HL-60/S4 (cell line): ENCODE measurements at regions not wholly inside any gene's neighbourhood (a gene's known extent, or its start where the extent isn't known, plus 50 kb on each side); places are given as distances from the start of the nearest gene placed in this dataset.

Experiments
- in situ Hi-C: fragments of 300-500 bp; cut with MboI; formaldehyde crosslinking; loops from 2 replicates; pipeline ENCODE4 v1.14.3; 2022; ENCODE audit warnings: low sequenced_read_pairs

DNA sequence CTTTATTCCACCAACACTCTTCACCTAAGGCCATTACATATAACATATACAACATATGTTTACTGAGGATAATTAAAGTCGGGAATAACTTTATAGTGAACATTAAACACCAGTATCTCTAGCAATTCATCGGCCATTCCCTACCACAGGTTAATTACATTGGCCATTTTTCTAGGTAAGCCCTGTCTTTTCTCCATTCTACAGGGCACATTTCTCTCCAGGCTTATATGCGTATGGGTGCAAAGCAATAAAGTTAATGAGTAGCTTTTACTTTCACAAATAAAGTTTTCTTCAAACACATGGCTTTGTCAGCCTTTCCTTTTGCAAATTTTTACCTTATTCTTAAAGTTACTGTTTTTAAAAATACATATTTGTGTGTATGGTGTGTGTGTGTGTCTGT lies 111.9 kb upstream of the IQCM start:
- in situ Hi-C loops = no loop called here

DNA sequence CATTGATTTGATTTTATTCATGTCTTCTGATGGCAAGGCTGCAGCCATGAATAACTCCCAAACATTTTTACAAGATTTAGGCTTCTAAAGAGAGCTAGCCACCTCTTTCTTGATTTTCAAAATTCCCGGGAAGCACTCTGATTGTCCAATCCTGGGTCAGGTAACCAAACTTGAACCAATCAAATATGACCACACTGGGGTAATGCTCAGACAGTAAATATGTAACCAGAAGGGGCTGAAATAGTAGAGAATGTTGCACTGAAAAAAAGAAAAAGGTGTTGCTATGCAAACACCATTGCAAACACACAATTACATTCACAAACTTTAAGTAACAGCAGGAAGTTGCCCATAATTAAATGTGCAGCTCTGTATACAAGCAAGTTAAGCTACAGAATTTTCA lies 112.9 kb upstream of the IQCM start:
- in situ Hi-C loops = no loop called here

- in situ Hi-C loops = no loop called here
Observed at GRCh38 chr4:149931431-149931830, 115.8 kb upstream of the IQCM start.

GRCh38 chr4:149932188-149932587 lies 116.5 kb upstream of the IQCM start:
- in situ Hi-C loops = no loop called here

- in situ Hi-C loops = no loop called here
Observed at GRCh38 chr4:149933120-149933519, 117.5 kb upstream of the IQCM start.

DNA sequence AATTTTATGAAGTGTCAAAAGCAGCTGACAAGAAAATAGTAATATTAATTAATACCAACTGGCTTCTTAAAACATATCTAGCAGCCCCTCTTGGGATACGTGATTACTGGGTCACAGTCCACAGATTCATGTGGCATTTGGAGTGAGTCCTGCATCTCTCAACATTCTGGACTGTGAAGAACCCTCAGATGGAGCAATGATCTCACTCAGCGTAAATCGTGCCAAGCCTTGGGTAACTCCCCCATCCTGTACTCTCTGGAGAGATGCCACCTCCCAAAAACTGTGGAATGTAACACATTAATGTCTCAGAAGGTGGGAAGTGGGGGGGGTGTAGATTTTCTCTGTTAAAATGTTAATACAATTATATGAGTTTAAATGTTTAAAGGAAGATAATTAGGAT lies 118.2 kb upstream of the IQCM start:
- in situ Hi-C loops = no loop called here

DNA sequence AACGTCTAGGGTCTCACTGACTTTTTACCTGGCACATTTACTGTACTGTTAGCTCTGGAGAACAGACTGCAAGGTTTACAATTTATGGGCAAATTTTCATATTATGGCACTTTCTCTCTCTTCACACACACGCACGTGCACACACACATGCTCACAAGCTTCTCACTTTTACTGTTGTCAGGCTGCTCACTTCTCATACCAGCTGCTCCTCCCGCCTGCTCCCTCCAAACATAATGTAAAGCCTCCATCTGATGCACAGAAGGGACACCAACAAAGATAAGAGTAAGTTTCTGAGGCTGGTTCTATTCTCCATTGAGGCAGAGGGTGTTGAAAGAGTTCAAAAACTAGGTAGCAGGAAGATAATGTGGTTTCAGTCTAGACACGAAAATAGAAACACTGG lies 128.9 kb upstream of the DCLK2 start:
- in situ Hi-C loops = no loop called here

- in situ Hi-C loops = no loop called here
Observed at GRCh38 chr4:149951152-149951900, 126.9 kb upstream of the DCLK2 start.

GRCh38 chr4:149952101-149952500 lies 126.1 kb upstream of the DCLK2 start:
- in situ Hi-C loops = no loop called here

- in situ Hi-C loops = no loop called here
Observed at GRCh38 chr4:149952716-149953115, 125.5 kb upstream of the DCLK2 start.

GRCh38 chr4:149955780-149956390 lies 122.4 kb upstream of the DCLK2 start:
- in situ Hi-C loops = no loop called here

DNA sequence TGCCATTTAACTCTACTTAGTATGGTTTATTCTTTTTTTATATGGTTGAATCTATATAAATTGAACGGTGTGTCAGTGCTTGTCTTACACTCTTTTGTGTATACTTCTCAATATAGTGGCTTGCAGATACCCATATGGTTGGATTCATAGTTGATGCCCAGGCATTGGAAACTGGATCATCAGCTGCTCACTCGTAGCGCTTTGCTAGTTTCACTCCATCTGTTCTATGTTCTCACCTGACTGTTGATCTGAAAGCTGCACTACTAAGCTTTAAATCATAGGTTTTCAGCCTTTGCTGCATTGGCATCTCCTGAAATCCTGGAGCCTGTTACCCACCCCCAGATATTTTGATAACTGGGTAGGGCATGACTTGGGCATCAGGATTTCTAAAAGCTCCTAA lies 121.6 kb upstream of the DCLK2 start:
- in situ Hi-C loops = no loop called here

DNA sequence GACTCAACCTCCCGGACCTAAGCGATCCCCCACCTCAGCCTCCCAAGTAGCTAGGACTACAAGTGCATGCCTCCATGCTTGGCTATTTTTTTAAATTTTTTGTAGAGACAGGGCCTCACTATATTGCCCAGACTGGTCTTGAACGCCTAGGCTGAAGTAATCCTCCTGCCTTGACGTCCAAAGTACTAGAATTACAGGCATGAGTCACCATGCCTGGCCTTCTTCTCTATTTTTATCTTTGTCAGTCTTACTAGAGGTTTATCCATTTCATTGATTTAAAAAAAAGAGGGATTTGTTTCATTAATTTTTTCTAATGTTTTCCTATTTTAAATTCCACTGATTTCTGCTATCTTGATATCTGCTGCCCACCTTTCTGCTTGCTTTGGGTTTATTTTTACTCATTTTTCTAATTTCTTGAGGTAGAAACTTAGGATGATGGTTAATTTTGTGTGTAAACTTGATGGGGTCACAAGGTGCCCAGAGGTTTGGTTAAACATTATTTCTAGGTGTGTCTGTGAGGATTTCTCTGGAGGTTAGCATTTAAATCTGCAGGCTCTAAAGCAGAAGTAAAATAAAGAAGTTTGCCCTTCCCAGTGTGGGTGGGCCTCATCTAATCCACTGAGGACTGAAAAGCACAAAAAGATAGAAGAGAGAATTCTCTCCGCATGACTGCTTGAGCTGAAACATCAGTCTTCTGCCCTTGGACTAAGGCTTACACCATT lies 116.2 kb upstream of the DCLK2 start:
- in situ Hi-C loops = no loop called here

- in situ Hi-C loops = no loop called here
Observed at GRCh38 chr4:149964001-149964796, 114.0 kb upstream of the DCLK2 start.

DNA sequence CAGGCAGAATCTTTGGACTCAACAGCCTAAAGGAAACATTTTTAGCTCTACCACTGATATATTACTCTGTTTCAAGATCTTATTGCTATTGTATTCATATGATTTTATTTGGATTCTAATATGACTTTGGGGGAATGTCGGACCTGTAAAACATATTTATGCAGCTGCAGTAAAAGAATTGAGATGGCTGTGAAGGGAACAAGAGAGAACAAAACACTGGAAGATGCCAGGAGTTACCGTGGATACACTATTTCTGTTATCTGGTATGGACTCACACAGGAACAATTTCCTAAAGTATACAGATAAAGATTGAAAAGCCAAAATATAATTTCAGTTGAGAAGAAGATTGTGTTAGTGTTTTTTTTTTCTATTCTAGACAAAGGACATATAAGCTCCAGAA lies 113.0 kb upstream of the DCLK2 start:
- in situ Hi-C loops = no loop called here

DNA sequence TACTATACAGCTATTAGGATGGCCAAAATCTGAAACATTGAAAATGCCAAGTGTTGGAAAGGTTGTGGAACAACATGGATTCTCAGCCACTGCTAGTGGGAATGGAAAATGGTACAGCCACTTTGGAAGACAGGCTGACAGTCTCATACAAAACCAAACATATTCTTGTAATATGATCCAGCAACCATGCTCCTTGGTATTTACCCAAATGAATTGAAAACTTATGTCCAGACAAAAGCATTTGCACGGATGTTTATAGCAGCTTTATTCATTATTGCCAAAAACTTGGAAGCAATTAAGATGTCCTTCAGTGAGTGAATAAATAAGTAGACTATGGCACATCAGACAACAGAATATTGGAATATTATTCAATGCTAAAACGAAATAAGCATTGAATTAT lies 105.8 kb upstream of the DCLK2 start:
- in situ Hi-C loops = no loop called here

DNA sequence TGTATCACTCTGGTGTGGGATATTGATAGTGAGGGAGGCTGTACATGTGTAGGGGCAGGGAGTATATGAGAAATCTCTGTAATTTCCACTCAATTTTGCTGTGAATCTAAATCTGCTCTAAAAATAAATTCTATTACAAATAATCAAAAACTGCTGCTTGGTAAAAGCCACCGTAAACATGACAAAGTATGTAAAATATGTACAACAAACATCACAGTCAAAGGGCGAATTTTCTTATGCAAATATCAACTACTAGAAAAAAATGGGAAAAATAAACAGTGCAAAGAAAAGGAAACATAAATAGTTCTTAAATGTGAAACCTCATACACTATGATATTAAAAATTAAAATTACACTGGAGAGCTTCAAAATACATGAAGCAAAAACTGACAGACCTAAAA lies 105.1 kb upstream of the DCLK2 start:
- in situ Hi-C loops = no loop called here

DNA sequence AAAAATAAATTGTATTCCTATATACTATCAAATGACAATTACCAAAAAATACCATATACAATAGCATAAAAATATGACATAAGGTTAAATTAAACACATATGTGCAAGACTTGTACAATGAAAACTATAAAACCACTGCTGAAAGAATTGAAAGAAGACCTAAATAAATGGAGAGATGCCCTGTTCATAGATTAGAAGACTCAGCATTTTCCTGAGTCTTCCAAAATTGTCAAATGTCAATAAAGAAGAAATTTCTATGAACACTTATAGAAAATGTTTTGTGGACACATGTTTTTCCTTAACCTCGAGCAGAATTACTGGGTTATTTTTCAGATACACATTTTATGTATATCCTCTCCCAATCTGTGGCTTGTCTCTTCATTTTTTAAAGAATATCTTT lies 103.1 kb upstream of the DCLK2 start:
- in situ Hi-C loops = loop anchor here (25.0 kb wide), 1 partner anchor 912 kb away; no protein-coding TSS in a partner anchor

DNA sequence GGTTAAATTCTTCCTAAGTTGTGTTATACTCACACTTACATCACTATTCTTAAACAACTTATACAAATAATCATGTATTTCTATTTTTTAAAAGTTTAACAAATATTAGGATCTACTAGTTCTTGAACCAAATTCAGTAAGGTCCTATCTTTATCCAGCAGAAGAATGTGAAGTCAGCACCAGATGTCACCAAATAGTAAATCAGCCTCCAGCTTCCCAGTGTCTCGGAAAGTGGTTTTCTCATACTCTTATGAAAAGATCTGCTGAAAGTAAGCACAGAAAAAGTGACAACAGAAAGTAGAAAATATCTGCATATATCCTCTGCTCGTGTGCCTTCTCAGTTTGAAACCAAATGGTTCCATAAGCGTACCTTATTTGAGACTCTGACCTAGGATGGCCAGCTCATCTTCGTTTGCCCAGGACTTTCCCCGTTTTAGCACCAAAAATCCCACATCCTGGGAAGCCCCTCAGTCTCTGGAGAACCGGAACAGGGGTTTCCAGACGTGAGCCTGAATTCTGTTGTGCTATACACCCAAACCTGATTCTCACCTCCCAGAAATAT lies 98.0 kb upstream of the DCLK2 start:
- in situ Hi-C loops = loop anchor here (25.0 kb wide), 1 partner anchor 907 kb away; no protein-coding TSS in a partner anchor

DNA sequence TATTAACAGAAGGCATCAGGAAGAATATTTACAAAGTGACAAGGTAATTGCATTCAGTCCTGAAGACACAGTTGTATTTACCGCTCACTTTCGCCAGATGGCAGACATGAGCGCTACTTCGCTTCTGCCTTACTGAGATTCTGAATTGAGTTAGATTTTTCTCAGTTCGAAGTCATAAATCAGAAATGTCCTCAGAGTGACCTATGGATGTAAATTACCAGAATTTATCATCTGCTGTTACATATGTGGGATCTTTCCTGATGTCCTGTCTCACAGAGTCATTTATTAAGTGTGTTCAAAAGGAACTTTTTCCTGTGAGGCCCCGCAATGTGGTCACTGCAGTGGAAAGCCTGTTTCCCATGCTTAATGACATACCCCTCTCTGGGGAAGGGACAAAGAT lies 97.3 kb upstream of the DCLK2 start:
- in situ Hi-C loops = loop anchor here (25.0 kb wide), 1 partner anchor 906 kb away; no protein-coding TSS in a partner anchor

DNA sequence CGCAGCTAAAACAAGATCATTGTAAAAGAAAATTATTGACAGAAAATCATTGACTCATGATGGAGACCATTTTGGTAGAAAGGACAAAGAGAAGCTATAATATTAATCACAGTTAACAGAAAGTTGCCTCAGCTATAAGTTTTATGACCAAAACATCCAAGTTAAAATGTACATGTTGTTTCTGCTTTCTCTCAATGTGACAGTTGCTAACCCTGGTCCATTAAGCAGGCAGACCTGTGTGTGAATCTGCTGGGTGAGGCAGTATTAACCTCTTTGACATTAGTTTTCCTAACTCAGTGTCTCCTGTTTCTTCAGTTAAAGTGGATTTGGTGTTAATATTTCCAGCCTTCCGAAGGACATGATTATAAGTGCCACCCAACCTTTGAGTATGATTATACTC lies 94.8 kb upstream of the DCLK2 start:
- in situ Hi-C loops = loop anchor here (25.0 kb wide), 1 partner anchor 904 kb away; no protein-coding TSS in a partner anchor
